Lower leg skin (tissue), 4 donors: ENCODE measurements at regions not wholly inside any gene's neighbourhood (a gene's known extent, or its start where the extent isn't known, plus 50 kb on each side); places are given as distances from the start of the nearest gene placed in this dataset.

Source experiments
- DNase-seq, 2 donors: peaks; one replicate each; pipeline ENCODE4 v3.0.0-alpha.2; 2019; ENCODE audit warnings: low spot score in 2 of 2
- H3K4me3 ChIP-seq: fragments of 200-600 bp; sonication (generic); 2 replicates; pipeline ENCODE4 v1.5.1; 2017; ENCODE audit warnings: mild to moderate bottlenecking, low read depth; ENCODE audit not compliant: poor library complexity, severe bottlenecking
- POLR2A ChIP-seq, 2 donors: fragments of 450-650 bp; IDR thresholded peaks; one replicate each; pipeline ENCODE4 v1.6.1; 2016 to 2017; ENCODE audit warnings: antibody characterized with exemption in 2 of 2, mild to moderate bottlenecking in 1 of 2, moderate library complexity in 1 of 2
- WGBS, 2 donors: methylation state at CpG; one replicate each; pipeline ENCODE4 v1.1.5; 2018; 5-methylcytosine and 5-hydroxymethylcytosine counted together
- intact Hi-C: fragments of 100-400 bp; cut with DNase I; formaldehyde crosslinking; loops from one replicate; pipeline ENCODE4 v1.15.0; 2023; ENCODE audit warnings: low total_unique reads
- TF ChIP-seq, protein P1 (sequence below), 3 donors: fragments of 450-650 bp; IDR thresholded peaks; one replicate each; pipeline ENCODE4 v1.5.1; 2016; ENCODE audit warnings: antibody characterized with exemption in 3 of 3, mild to moderate bottlenecking in 3 of 3, moderate library complexity in 2 of 3

GRCh38 chr4:11564021-11564420 is 135.3 kb upstream of the HS3ST1 start:
- H3K4me3 ChIP-seq = no peak overlapping the region
- TF ChIP-seq, protein P1, sequence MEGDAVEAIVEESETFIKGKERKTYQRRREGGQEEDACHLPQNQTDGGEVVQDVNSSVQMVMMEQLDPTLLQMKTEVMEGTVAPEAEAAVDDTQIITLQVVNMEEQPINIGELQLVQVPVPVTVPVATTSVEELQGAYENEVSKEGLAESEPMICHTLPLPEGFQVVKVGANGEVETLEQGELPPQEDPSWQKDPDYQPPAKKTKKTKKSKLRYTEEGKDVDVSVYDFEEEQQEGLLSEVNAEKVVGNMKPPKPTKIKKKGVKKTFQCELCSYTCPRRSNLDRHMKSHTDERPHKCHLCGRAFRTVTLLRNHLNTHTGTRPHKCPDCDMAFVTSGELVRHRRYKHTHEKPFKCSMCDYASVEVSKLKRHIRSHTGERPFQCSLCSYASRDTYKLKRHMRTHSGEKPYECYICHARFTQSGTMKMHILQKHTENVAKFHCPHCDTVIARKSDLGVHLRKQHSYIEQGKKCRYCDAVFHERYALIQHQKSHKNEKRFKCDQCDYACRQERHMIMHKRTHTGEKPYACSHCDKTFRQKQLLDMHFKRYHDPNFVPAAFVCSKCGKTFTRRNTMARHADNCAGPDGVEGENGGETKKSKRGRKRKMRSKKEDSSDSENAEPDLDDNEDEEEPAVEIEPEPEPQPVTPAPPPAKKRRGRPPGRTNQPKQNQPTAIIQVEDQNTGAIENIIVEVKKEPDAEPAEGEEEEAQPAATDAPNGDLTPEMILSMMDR (IDR thresholded peaks at IDR 0.05) = no peak
- no peak for TF ChIP-seq POLR2A (IDR thresholded peaks at IDR 0.05)
- intact Hi-C loops = no loop called here
- WGBS, 2 donors = 33 to 38% methylated on average over 2 of the region's 2 CpGs
- no peak for DNase-seq

DNA sequence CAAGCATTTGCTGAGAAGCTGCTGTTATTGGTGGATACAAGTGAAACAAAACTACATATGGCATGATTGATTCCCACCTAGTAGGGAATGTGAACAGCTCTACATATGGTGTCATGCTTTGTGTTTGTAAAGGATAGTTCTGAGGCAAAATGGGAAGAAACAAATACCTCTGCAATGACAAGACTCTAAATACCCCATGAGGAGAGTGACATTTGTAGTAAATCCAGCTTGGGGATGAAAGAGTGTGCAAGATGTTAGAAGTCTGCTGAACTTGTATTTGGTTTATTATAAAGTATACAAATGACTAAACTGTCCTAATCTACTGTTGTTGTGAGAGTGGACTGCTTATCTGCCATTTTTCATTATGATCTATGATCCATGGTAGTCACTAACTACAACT is 120.8 kb upstream of the HS3ST1 start:
- TF ChIP-seq POLR2A (IDR thresholded peaks at IDR 0.05) = no peak
- TF ChIP-seq, protein P1 (IDR thresholded peaks at IDR 0.05) = no peak
- intact Hi-C loops = no loop called here
- DNase-seq = no peak
- no peak overlapping the region for H3K4me3 ChIP-seq

DNA sequence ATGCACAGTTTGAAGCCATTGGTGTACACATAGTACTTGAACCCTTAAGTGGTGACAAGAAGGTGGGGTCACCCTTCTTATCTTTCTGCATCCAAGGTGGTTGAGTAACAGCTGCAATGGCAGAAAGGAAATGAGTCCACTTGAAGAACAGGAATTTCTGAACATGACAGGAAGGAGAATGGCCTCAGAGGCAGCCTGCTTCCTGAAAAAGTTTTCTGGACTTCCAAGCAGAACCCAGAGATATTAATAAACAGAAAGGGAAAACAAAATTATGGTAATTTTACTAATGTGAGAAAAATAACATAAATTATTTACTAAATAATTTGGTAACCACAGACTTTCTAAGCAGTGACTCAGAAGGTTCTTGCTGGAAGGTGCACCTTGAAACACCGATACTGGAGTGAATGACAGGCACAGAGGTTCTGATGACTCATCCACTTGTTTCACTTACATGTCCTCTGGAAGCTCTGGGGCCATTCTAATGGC is 119.9 kb upstream of the HS3ST1 start:
- intact Hi-C loops = no loop called here
- 31 to 40% methylated on average over 1 of the region's 1 CpG for WGBS, 2 donors
- no peak for DNase-seq
- no peak for TF ChIP-seq POLR2A (IDR thresholded peaks at IDR 0.05)
- TF ChIP-seq, protein P1 (IDR thresholded peaks at IDR 0.05) = no peak
- H3K4me3 ChIP-seq = no peak overlapping the region

DNA sequence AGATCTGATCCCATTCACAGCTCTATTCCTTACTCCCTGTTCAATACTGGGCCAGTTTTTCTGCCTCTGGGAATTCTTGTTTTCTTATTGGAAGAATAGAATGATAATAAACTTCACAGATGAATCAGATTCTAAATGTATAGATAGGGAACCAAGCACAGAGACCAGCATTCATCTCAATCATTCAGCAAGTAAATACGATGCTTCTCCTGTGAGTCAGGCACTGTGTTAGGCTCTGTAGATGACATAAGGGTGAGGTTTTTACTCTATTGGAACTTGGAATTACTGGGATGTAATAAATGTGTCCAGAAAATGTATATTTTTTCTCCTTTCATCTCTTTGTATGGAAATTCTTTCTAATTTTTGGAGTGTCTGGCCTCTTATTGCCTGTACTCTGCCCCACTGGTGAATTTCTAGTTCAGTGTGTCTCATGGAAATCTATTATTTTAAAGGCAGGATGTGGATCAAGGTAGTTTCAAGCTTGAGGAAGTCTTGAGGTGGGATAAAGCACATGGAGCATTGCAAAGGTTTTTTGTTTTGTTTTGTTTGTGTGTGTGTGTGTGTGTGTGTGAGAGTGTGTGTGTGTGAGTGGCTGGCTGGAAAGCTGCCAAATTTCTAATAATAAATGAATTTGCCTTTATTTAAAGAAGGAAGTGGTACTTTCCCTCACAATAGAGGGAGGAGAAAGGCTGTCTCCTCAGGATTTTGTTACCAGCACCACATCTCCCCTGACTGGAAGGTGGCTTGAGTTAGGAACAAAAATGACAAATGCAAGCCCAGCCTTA is 117.9 kb upstream of the HS3ST1 start:
- DNase-seq = no peak
- H3K4me3 ChIP-seq = no peak overlapping the region
- intact Hi-C loops = no loop called here
- 74 to 82% methylated on average over 1 of the region's 1 CpG for WGBS, 2 donors
- TF ChIP-seq, protein P1 (IDR thresholded peaks at IDR 0.05) = no peak
- TF ChIP-seq POLR2A (IDR thresholded peaks at IDR 0.05) = no peak

- 82 to 92% methylated on average over 3 of the region's 3 CpGs for WGBS, 2 donors
- no peak for DNase-seq
- intact Hi-C loops = no loop called here
- TF ChIP-seq, protein P1 (IDR thresholded peaks at IDR 0.05) = no peak
- no peak for TF ChIP-seq POLR2A (IDR thresholded peaks at IDR 0.05)
- H3K4me3 ChIP-seq = no peak overlapping the region
Observed at GRCh38 chr4:11545651-11546050, 117.0 kb upstream of the HS3ST1 start.

- intact Hi-C loops = no loop called here
- H3K4me3 ChIP-seq = no peak overlapping the region
- TF ChIP-seq, protein P1 (IDR thresholded peaks at IDR 0.05) = no peak
- no peak for TF ChIP-seq POLR2A (IDR thresholded peaks at IDR 0.05)
- no peak for DNase-seq
Observed at GRCh38 chr4:11544211-11544610, 115.5 kb upstream of the HS3ST1 start.
